HG03520 (cell line): ENCODE measurements at regions not wholly inside any gene's neighbourhood (a gene's known extent, or its start where the extent isn't known, plus 50 kb on each side); places are given as distances from the start of the nearest gene placed in this dataset.
"Not testable (repeated sequence)": the region's sequence is repeated elsewhere in the genome, so short reads cannot be mapped to it uniquely, and the experiment has no call there.

Experiments used
- ATAC-seq: cut with Tn5 transposase; IDR thresholded peaks from one replicate; pipeline ENCODE4 v1.9.1; 2021; ENCODE audit warnings: mild to moderate bottlenecking, moderate library complexity; ENCODE audit not compliant: unreplicated experiment

DNA sequence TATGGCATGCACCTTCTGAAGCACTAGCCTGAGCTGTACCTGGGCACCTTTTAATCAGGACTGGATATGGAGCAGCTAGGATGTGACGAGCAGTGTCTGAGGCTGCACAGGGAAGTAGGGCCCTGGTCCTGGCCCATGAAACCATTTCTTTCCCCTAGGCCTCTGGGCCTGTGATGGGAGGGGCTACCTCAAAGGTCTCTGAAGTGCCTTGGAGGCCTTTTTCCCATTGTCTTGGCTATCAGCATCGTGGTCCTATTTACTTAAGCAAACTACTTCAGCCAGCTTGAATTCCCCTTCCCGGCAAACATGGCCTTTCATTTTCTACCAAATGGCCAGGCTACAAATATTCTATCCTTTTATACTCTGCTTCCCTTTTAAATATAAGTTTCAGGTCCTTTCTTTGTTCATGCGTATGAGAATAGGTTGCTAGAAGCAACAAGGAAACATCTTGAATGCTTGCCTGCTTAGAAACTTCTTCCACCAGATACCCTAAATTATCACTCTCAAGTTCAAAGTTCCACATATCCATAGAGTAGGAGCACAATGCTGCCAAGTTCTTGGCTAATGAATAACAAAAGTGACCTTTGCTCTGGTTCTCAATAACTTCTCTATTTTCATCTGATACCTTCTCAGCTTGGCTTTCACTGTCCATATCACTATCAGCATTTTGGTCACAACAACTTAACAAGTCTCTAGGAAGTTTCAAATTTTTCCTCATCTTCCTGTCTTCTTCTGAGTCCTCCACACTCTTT is 673.1 kb downstream of the HTR1B start:
- no peak for ATAC-seq

DNA sequence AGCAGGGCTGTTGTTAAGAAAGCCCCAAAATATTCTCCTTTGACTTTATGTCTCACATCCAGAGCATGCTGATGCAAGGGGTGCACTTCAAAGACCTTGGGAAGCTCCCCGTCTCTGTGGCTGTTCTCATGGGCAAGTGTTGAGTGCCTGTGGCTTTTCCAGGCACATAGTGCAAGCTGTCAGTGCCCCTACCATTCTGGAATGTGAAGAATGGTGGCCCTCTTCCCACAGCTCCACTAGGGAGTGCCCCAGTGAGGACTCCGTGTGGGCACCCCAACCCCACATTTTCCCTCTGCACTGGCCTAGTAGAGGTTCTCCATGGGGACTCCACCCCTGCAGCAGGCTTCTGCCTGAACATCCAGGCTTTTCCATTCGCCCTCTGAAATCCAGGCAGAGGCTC is 673.7 kb downstream of the HTR1B start:
- no peak for ATAC-seq

DNA sequence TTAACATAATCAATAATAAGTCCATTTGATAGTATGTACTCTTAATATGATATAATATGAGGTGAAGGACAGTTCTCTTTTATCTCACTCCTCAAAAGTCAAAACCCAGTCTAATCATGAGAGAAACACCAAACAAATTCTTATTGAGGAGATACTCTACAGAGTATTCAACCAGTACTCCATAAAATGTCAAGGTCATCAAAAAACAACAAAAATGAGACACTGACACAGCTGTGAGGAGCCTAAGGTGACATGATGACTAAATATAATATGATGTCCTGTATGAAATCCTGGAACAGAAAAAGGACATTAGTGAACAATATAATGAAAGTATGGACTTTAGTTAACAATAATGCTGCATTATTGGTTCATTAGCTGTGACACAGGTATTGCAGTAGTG is 675.1 kb downstream of the HTR1B start:
- no peak for ATAC-seq

DNA sequence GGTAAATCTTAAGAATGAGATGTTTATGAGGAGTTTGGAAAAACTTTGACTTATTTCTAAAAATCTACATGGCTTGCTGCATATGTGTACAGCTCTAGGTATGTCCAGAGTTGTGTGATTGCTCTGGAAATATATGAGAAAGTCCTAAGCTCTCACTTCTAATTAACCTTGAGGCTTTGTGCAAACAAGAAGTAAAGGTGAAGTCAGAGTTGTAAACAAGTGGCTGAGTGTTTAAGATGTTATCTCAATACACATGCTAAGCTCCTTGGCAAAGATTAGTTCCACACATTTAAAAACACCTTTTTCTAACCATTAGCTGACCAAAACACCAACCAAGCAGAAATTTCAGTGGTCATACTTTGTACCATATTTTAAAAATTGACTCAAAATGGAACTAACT is 684.2 kb downstream of the HTR1B start:
- ATAC-seq: no peak

DNA sequence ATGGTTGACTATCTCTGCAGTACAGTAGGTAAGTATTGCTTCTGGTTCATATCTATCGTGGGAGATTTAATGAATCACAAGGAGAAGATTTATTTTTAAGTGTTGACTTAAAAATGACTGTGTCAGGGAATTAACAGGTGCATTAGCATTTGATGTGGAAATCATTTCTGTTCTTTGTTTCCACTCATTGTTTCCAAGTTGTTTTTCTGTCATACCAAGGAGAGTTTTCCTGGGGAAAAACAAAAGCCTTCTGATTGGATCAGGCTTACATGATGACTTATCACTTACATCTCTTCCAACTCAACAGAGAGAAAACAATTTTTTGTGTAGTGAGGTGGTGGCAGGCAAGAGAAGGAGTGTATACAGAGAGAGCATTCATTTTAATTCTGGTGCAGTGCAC is 686.4 kb downstream of the HTR1B start:
- ATAC-seq: no peak

DNA sequence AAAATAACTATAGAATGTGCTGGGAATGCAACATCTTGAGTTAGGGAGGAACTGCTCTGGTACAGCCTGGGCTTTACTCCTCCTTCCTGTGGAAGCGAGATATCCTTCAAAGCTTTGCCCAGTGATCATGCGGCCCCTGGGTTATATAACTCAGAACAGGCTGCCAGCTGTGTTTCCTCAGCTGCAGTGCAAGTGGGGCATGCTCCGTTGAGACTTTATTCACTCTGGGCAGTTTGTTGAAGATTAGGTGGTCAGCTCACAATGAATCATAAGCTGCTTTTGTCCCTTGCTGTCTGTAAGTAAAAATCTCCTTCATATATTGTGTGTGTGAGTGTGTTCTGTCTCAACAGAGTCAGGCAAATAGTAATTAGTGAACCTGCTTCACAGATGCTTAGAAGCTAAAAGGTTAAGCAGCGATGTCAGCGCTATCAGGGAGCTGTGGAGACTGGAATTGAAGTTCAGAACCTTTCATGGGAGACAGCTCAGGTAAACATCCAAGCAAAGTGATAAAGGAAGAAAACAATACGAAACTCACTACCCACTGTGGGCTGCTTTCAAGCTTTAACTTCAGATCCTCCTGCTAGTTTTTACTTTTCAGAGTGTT is 688.4 kb downstream of the HTR1B start:
- ATAC-seq: no peak

DNA sequence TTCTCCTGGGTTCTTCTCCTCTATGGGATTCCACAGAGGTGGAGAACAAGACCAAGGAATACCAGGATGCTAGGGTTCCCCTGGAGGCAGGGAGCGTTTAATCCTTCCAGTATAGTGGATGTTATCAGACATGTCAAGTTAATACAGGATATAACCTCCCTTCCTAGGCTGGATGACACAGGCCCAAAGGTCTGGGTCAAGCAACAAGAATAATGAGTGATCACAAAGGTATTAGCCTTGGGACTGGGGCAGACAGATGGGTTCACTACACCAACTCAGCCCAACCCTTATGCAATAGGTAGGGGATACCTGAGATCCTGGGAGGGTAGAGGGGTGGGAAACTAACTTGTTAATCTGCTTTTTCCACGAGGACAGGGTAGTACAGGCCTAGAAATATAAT is 690.3 kb downstream of the HTR1B start:
- ATAC-seq: no peak

DNA sequence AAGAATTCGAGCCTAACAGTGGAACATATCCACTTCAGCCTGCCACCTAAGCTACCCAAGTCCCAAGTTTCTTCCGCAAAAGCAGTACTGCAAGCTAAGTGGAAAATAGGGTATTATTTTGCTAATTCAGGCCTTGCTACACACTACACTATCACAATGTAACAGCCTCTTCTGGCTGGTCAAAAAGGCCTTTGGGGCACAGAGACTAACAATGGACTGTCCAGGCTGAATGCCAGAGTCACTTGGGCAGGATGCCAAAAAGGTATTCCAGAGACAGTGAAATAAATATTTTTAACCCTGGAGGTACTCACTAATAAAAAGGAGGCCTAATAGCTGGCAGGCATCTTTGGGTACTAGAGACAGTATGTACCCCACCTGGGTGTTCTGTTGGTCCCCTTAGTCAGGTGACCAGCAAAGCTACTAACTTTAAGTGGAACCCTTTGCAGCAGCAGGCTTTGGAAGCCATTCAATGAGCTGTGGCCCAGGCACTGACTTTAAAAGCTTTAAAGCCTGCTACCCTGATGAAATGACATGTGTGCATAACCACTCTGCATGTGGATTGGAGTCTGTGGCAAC is 692.1 kb downstream of the HTR1B start:
- no peak for ATAC-seq

DNA sequence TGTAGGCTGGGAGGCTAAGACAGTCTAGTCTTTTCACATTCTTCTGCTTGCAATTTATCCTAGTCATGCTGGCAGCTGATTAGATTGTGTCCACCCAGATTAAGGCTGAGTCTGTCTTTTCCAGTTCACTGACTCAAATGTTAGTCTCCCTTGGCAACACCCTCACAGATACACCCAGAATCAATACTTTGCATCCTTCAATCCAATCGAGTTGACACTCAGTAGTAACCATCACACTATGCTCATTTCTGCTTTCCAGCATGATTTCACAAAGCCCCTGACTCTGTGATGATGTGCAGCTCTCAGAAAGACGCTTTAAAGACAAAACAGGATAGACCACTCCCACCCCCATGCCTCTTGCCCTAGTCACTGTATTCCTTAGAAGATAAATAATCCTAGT is 693.0 kb downstream of the HTR1B start:
- no peak for ATAC-seq

DNA sequence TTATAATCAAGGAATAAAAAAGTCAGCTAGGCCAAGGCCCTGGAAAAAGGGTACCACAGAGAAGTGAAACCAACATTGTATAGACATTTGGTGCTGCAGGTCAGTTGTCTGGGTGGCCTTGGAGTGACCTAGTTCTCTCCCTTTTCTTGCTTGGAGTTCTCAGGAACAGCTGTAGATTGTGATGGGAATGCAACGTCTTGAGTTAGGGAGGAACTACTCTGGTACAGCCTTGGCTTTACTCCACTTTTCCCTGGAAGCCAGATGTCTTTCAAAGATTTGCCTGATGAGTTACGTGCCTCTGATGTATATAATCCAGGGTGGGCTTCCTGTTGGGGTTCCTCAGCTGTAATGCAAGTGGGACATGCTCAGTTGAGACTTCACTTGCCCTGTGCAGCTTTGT is 694.7 kb downstream of the HTR1B start:
- ATAC-seq: no peak

DNA sequence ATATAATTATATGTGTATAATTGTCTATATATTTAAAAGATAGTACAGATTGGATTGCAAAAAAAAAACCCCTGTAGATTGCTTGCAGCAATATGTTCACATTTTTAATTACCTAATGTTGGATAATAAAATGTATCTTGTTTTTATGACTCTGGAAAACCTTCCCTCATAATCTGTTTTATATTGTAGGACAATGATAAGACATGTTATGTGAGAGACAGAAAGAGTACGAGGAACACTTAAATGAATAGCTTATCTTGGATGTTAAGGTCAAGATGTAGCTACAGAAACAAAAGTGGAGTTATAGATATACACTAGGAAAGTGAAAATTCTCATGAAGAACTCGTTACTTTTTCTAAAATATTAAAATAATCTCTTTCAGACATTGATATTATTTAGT is 691.6 kb upstream of the IMPG1 start:
- ATAC-seq: no peak

DNA sequence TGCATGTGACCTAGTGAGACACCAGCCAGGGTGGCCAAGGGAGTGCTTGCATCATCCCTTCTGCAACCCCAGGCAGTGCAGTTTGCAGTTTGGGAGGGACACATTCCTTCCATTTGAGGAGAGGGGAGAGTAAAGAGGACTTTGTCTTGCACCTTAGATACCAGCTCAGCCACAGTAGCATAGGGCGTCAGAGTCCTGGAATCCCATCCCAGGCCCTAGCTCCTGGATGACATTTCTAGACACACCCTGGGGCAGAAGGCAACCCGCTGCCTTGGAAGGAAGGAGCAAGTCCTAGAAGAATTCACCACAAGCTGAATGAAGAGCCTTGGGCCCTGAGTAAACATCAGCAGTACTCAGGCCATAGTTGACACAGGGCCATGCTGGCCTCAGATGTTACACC is 680.4 kb upstream of the IMPG1 start:
- ATAC-seq: no peak

DNA sequence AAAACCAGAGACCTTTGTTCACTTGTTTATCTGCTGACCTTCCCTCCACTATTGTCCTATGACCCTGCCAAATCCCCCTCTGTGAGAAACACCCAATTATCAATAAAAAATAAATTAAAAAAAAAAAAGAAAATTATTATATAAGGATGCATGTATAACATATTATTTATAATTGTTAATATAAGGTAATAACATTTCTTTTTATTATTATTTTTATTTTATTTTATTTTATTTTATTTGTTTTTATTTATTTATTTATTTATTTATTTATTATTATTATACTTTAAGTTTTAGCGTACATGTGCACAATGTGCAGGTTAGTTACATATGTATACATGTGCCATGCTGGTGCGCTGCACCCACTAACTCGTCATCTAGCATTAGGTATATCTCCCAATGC is 672.9 kb upstream of the IMPG1 start:
- not testable (repeated sequence) for ATAC-seq

DNA sequence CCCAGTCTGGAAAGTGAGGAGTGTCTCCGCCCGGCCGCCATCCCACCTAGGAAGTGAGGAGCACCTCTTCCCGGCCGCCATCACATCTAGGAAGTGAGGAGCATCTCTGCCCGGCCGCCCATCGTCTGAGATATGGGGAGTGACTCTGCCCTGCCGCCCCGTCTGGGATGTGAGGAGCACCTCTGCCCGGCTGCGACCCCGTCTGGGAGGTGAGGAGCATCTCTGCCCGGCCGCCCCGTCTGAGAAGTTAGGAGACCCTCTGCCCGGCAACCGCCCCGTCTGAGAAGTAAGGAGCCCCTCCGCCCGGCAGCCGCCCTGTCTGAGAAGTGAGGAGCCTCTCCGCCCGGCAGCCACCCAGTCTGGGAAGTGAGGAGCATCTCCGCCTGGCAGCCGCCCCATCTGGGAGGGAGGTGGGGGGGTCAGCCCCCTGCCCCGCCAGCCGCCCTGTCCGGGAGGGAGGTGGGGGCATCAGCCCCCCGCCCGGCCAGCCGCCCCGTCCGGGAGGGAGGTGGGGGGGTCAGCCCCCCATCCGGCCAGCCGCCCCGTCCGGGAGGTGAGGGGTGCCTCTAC is 671.8 kb upstream of the IMPG1 start:
- ATAC-seq: not testable (repeated sequence)

DNA sequence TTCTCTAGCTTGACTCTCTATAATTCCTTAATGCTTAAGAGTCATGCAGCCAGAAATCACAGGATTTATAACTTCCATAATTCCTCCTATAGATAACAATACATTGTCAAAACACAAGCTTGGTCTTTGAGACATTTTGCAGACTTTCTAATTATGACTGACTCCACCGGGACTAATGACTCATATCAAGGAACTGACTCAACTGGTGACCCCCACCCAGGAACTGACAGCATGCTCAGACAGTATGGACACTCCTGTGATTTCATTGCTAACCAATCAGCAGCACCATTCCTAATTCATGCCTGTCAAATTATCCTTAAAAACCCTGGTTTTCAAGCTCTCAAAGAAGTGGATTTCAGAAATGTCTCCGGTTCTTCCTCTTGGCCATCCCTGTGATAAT is 670.5 kb upstream of the IMPG1 start:
- no peak for ATAC-seq

DNA sequence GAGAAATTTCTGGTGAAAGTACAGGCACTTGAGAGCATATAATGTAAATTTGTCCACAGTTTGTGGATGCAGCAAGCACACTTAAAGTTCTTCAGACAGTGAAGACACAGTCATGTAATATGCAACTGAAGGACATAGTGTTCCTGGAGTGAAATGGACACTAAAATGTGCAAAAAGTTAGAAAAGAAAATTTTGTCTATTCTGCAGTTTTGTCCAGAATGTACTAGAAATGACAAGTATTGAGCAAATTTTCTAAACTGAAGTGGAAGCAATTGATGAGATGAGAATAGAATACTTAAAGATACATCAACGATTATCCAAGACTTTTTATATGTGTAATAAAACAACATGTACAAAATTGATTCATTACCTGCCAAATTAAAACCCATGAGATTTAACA is 647.0 kb upstream of the IMPG1 start:
- ATAC-seq: no peak

DNA sequence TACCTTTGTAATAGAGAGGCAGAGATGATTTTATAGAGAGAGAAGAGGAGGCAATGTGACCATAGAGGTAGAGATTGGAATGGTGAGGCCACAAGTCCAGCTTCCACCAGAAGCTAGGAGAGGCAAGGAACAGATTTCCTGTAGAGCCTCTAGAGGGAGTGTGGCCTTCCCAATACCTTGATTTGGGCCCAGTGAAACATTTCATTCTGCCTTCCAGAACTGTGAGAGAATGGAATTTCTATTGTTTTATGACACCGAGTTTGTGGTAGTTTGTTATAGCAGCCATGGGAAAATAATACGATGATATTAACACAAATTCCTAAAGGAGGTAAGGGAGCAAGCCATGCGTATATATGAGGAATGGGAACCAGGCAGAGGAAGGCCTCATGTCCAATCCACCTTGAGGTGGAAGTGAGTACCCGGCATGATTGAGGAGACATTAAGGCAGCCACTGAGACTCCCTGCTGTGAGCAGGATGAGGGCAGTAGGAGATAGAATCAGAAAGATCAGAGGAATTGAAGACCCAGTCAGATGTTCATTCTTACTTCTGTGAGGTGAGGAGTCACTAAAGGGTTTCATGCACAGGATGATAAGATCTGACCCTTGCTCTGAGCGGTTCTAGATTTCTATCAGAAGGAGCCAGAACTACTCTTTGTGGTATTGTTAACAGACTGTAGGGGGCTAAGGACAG is 636.3 kb upstream of the IMPG1 start:
- no peak for ATAC-seq

DNA sequence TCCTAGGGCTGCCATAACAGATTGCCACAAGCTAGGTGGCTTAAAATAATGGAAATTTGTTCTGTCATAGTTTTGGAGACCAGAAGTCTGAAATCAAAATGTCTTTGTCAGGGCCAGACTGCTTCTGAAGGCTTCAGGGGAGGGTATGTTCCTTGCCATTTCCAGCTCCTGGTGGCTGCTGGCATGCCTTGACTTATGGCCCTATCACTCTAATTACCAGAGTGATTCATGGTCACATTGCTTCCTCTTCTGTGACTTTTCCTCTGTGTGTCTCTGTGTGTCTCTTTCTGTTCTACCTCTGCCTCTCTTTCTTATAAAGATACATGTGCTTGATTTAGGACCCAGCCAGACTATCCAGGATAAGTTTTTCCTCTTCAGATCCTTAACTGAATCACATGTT is 635.2 kb upstream of the IMPG1 start:
- ATAC-seq: no peak

DNA sequence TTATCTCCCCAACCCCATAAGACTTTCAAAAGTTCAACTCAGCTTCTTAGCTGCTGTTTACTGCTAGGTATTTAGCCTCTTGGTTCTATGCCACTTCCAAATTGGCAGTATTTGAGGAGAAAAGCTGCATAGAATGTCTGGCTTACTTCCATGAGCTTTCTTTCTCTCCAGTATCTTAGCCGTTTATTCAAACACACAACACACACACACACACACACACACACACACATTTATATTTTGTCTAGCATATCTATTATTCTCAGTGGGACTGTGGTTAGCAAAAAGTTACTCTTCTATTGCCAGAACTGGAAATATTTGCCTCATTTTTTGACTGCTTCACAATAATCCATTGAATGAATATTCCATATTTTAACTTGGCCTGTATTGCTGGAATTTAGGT is 634.2 kb upstream of the IMPG1 start:
- no peak for ATAC-seq

DNA sequence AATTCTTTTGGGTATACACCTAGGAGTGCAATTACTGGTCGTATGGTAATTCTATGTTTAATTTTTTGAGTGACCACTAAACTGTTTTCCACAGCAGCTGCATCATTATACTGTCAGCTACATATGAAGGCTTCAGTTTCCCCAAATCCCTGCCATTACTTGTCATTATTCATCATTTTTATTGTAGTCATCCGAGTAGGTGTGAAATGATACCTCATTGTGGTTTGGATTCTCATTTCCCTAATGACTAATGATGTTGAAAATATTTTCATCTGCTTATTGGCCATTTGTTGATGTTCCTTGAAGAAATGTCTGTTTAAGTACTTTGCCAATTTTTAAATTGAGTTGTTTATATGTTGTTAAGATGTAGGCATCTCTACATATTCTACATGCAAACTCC is 633.6 kb upstream of the IMPG1 start:
- no peak for ATAC-seq

DNA sequence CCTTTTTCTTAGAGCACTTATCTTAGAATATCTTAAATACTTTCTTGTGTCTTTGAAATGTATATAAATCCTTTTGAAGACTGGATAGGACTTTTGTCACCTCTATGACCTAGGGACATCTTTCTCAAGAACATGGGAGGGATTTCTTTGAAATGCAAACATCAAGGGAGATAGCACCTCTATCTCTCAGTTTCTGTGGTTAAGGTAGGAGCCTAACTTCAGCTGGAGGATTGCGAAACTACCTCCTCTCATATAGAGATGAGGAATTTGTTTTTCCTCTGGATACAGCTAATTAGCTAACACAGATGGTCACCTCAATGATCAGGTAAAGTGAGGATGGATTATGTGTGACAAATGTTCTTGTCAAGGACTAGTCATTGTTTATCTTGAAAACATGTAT is 631.3 kb upstream of the IMPG1 start:
- no peak for ATAC-seq

DNA sequence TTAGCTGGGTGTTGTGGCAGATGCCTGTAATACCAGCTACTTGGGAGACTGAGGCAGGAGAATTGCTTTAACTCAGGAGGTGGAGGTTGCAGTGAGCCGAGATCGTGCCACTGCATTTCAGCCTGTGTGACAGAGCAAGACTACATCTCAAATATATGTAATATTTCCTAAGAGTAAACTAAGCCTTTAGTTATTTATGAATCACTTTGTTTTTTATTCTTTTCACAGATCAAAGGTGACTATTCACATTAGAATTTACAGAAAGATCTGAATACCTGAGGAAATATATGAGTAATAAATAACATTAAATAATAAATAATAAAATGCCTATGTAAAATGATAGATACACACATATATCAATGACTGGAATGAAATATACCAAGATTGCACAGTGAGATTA is 630.8 kb upstream of the IMPG1 start:
- no peak for ATAC-seq
